ENCODE measurements at regions not wholly inside any gene's neighbourhood (a gene's known extent, or its start where the extent isn't known, plus 50 kb on each side); places are given as distances from the start of the nearest gene placed in this dataset.

- POLR2A ChIA-PET: no interaction called here
- no peak overlapping the region for H3K27ac ChIP-seq (ENCODE audit: extremely low read length, insufficient read depth, low read length)
- ATAC-seq (peak; percentile 39; the same call in 2 of the 3 replicates), DNase-seq (ENCODE audit: low spot score) (peak; percentile 67), FAIRE-seq (no peak)
- intact Hi-C loops (cut with micrococcal nuclease; ENCODE audit: unreplicated experiment) (loop anchor here (5.0 to 10.0 kb wide), 2 partner anchors 266 to 463 kb away; no protein-coding TSS in a partner anchor), in situ Hi-C loops (cut with HindIII; ENCODE audit: extremely low pct_ligation_motif_present, low pct_unique_long_range_greater_than_20kb) (no loop called here)
- WGBS (ENCODE audit: low lambda C conversion rate): 13% methylated on average over 8 of the region's 8 CpGs
- no TSS peak for BruUV-seq (replicated peaks)
- no peaks in the 10 kb centered on the region for H4K20me1 ChIP-seq (ENCODE audit: insufficient read depth, low read length)
- H3K4me1 ChIP-seq (ENCODE audit: insufficient read depth, low read length): no peaks in the 10 kb centered on the region
- no peak overlapping the region for H2AFZ ChIP-seq (ENCODE audit: low read length)
- H3K4me2 ChIP-seq (ENCODE audit: low read depth, low read length): no peak overlapping the region
- no peaks in the 10 kb centered on the region for H3K79me2 ChIP-seq (ENCODE audit: insufficient read depth, low read length)
- H3K9me3 ChIP-seq (ENCODE audit: low read length): no peaks in the 10 kb centered on the region
- peaks cover 0 to 10% of the 10 kb centered on the region in 2 experiments; a peak in 2 of 5 replicates for H3K27me3 ChIP-seq (ENCODE audit: control insufficient read depth in 1 of 2, insufficient read depth in 2 of 2, low read length in 2 of 2)
- CTCF ChIA-PET (ENCODE audit: low intra/inter-chr PET ratio, low total read pairs): interaction anchor here (1.5 to 3.2 kb wide), 5 partner anchors 43 to 84 kb away, joined by 3 to 32 read pairs (median 7); no protein-coding TSS in a partner anchor
- no peak overlapping the region for H3K4me3 ChIP-seq (replicated peaks in 1 of 3; ENCODE audit: insufficient read depth in 1 of 3, low read depth in 2 of 3, low read length in 3 of 3)
- H3K9ac ChIP-seq (ENCODE audit: insufficient read depth, low read depth, low read length): no peak overlapping the region
- no peaks in the 10 kb centered on the region for H3K36me3 ChIP-seq (replicated peaks in 1 of 2; ENCODE audit: control insufficient read depth in 1 of 2, insufficient read depth in 2 of 2, low read length in 2 of 2)
- no peak for TF ChIP-seq ZNF10 (CRISPR knock-in tag; IDR thresholded peaks at IDR 0.05; ENCODE audit: borderline replicate concordance, low read depth)
- TF ChIP-seq CSRNP2 (CRISPR knock-in tag; conservative IDR thresholded peaks at IDR 0.05; ENCODE audit: low read depth): no peak
- peak; percentile 13; the same call in 1 of the 2 replicates for TF ChIP-seq ZNF768 (CRISPR knock-in tag; IDR thresholded peaks at IDR 0.05)
- TF ChIP-seq HDAC6 (IDR thresholded peaks at IDR 0.05; ENCODE audit: low read depth, low read length): no peak
- 0 out of 2 replicates have a peak, but pooled peaks have one; percentile 41 for TF ChIP-seq ARID2 (CRISPR knock-in tag; IDR thresholded peaks at IDR 0.05; ENCODE audit: borderline replicate concordance)
- TF ChIP-seq PRPF4 (IDR thresholded peaks at IDR 0.05; ENCODE audit: low read depth, low read length, poor library complexity, severe bottlenecking): no peak
- peak; percentile 49 for TF ChIP-seq FOSL2 (CRISPR knock-in tag; IDR thresholded peaks at IDR 0.05)
- no peak for TF ChIP-seq ZSCAN29 (CRISPR knock-in tag; conservative IDR thresholded peaks at IDR 0.05)
- no peak for TF ChIP-seq ZNF101 (CRISPR knock-in tag; IDR thresholded peaks at IDR 0.05; ENCODE audit: borderline replicate concordance, low read depth)
- TF ChIP-seq SOX6 (IDR thresholded peaks at IDR 0.05): no peak
- TF ChIP-seq SOX6 (CRISPR knock-in tag; IDR thresholded peaks at IDR 0.05): no peak
- TF ChIP-seq ZNF597 (CRISPR knock-in tag; IDR thresholded peaks at IDR 0.05): no peak
- no peak for TF ChIP-seq SIX1 (CRISPR knock-in tag; IDR thresholded peaks at IDR 0.05; ENCODE audit: borderline replicate concordance)
- no peak for TF ChIP-seq TFDP1 (CRISPR knock-in tag; IDR thresholded peaks at IDR 0.05; ENCODE audit: borderline replicate concordance)
- TF ChIP-seq PLRG1 (conservative IDR thresholded peaks at IDR 0.05): no peak
Observed at GRCh38 chr14:22388669-22389595, 200.1 kb downstream of the DAD1 start.

Data from HepG2 (cell line).